HG03175 (cell line): ENCODE measurements at regions not wholly inside any gene's neighbourhood (a gene's known extent, or its start where the extent isn't known, plus 50 kb on each side); places are given as distances from the start of the nearest gene placed in this dataset.
"Not testable (repeated sequence)": the region's sequence is repeated elsewhere in the genome, so short reads cannot be mapped to it uniquely, and the experiment has no call there.

Source experiments
- ATAC-seq: cut with Tn5 transposase; IDR thresholded peaks from one replicate; pipeline ENCODE4 v1.9.1; 2021; ENCODE audit warnings: mild to moderate bottlenecking, moderate library complexity; ENCODE audit not compliant: unreplicated experiment

DNA sequence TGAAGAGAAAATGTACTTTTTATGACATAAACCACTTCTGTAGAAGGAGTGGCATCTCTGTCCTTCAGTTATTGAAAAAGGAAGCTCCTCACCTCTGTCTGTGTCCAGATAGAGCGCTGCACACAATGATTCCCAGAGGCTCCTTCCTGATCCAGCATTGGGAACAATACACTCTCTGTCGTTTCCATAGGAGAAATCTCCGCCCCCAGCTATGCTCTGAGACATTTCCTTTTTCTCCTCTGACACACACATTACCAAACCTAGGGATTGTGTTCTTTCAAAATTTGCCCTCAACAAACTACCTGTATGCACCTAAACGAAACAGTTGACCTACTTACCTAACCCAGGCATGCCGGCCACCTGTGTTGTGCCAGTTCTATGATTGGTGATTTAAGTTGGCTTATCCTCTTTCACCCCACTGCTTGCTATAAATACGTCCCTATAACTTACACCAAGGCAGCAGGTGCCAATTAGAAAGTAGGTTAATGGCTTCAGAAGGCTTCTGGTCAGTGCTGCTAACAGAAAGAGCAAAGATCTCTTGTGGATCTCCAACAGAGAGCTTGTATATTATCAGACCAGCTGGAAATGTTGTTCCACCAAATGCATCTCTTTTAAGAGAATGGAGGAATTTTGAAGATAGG, 140.1 kb upstream of the JCAD start:
- no peak for ATAC-seq

DNA sequence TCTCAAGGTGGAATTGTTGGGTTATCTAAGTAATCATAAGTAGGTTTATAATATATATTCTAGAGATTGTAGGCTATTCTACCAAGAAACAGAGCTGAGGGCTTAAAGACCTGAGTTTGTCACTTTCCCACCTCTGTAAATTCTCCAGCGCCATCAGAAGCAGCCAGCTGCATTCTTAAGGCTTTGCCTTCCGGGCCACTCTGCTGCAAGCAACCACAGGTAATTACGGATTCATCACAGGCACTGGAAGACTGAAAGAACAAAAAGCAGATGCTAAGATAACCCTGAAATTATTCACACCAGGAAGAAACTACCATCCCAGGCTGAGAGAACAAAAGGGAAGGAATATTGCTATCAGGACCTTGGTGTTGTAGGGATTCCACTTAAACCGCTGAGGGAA, 137.8 kb upstream of the JCAD start:
- ATAC-seq: no peak

GRCh38 chr10:30196559-30196958, 137.2 kb upstream of the JCAD start:
- not testable (repeated sequence) for ATAC-seq

DNA sequence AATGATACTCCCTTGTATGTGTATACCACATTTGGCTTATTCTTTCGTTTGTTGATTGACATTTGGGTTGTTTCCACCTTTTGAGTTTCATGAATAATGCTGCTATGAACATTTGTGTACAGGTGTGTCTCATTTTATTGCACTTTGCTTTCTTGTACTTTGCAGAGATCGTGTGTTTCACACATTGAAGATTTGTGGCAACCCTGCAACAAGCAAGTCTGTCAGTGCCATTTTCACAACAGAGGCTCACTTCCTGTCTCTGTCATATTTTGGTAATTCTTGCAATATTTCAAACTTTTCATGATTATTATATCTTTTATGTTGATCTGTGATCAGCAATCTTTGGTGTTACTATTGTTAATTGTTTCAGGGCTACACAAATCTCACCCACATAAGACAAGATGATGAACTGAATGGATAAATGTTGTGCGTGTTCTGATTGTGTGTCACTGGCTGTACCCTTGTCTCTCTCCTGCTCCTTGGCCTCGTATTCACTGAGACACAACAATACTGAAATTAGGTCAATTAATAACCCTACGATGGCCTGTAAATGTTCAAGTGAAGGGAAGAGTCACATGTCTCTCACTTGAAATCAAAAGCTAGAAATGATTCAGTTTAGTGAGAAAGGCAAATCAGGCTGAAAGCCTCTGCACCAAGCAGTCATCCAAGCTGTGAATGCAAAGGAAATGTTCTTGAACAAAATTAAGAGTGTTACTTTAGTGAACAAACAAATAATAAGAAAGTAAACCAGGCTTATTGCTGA, 133.6 kb upstream of the JCAD start:
- ATAC-seq: peak; percentile 86

DNA sequence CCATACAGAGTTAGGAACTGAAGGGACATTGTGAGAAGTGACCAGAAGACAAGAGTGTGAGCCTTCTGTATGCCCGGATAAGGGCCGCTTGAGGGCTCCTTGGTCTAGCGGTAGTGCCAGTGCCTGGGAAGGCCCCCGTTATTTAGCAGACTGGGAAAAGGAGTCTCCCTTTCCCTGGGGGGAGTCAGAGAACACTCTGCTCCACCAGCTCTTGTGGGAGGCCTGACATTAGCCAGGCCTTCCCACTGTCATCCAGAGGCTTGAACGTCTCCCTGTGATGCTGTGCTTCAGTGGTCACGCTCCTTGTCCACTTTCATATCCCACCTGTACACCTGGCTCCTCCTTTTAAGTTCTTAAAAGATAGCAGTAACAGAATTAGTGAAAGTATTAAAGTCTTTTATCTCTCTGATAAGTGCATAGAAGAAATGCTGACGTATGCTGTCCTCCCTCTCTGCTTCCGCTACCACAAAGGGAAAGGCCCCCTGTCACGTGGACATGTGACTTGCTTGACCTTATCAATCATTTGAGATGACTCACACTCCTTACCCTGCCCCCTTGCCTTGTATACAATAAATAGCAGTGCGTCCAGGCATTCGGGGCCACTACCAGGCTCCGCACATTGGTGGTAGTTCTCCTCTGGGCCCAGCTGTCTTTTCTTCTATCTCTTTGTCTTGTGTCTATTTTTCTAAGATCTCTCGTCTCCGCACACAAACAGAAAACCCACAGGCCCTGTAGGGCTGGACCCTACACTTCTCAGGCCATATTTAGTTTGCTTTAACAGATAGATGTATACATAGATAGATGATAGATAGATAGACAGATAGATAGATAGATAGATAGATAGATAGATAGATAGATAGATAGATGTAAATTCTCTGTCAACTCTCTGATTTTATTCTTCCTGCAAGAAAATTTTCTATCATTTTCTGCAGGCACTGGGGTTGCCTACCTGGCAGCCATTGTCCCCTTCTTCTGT, 131.5 kb upstream of the JCAD start:
- ATAC-seq: no peak

DNA sequence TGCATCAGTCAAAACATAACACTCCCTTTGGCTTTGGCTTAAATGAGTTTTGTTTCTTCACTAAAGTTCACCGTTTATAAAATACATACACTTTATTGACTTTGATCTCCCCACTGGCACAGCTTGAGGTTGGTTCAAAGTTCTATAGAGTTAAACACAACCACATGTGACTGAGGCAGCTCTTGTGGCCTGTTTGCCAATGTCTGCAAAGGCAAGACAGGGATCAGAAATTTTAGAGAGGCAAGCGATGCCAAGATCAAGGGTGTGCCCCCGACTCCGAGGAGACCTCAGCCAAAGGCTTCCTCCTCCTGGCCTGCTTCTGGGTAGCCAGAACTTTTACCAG, 129.8 kb upstream of the JCAD start:
- no peak for ATAC-seq

DNA sequence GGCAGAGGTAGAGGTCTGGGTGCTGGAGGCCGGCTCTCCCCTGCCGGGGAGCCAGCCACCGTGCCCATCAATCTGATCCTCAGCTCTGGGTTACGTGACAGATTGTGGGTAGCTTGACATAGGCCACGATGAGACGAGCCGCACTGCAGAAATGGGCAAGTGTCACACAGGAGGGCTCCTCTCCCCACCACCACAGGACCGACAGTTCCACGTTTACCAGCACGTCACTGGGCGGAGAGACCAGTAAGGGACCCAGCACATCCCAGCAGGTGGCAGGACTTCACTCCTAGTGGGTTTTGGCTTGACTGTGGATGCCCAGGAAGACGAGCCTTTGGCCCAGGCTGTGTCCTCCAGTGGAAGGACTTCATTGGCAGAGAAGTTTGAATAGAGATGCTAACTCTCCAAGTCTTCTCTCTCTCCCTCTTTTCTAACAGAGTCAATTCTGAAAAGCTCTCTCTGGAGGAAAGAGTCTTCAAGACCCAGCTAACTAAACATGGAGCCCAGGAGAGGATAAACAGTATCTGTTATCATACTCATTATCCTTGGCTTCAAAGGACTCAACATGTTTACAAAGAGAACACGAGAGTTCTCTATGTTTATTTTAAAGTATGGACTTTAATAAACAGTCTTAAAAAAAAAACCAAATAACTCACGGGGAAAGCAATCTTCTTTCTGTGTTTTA, 129.3 kb upstream of the JCAD start:
- ATAC-seq: no peak

GRCh38 chr10:30188101-30188500, 128.7 kb upstream of the JCAD start:
- ATAC-seq: no peak

DNA sequence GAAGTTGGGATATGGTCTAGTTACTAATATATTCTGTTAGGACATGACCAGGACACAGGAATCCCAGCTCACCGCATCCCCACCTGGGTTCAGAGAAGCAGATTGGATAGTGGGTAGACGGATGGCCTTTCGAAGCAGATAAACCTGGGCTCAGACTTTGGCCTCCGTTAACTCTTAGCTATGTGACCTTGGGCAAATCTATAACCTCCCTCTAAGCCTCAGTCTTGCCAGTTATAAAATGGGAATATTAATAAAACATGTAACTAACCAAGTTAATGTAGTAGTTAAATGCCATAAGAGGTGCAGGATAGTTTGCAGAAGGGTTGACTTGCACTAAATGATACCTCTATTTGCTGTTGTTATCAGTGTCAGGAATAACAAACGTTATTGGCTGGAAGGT, 127.6 kb upstream of the JCAD start:
- no peak for ATAC-seq

- no peak for ATAC-seq
Measured at GRCh38 chr10:30186371-30186875, 127.0 kb upstream of the JCAD start.

DNA sequence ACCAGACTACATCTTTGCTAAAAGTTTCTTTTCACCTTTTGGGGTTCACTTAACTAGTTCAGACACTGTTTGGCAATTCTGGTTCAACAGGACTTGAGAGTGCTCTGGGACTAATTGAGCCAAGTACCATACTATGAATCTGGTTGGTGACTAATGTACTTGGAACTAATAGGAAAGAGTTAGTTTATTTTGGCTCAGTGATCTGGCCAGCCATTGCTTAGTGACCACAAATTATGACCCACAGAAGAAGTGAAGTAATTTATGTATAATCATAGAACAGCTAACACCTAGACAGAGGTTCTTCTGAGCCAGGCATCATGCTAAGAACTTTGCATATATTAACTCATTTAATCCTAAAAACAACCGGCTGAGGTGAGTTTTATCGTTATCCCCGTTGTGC, 126.5 kb upstream of the JCAD start:
- no peak for ATAC-seq

DNA sequence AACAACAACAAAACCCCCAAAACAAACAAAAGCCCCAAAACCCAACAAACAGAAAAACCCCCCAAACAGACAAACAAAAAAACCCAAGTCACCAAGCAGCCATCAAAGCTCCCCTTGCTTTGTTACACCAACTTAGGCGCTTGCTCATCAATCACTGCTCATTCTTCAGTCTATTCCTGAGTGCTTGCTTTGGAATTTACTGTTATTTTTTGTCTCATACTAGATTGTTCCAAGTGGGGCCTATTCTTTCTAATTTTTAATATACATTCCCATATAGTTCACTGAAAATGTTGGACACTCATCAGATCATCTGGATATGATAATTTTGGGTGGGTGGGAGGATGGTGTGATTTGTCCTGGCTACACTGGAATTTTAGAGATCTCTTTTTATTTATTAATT, 126.0 kb upstream of the JCAD start:
- ATAC-seq: no peak

DNA sequence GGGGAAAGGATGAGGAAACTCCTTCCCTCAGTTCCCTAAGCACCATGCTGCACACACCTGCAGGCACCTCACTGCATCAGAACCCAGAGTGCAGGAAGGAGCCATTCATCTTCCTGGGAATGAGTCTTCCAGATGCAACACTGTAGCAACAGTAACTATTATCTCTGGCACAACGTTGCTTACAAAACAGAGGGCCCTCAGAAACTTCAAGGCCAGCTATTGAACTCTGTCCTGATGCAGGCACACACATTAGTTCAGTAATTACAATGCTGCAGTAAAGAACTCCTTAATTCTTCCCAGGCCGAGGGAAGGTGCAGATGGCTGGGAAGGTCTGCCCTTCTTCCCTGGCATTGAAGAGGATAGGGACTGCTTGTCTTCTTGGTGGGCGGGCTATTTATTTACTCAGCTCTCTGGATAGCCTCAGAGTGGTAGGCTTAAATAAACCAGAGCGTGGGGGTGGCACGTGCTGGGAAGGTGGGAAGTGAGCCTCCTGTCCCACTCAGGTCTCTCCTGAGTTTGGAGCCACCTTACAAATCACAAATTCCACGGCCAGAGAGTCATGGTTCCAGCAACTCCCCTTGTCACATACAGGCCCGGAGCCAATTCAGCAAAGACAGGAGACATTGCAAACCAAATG, 125.1 kb upstream of the JCAD start:
- no peak for ATAC-seq

DNA sequence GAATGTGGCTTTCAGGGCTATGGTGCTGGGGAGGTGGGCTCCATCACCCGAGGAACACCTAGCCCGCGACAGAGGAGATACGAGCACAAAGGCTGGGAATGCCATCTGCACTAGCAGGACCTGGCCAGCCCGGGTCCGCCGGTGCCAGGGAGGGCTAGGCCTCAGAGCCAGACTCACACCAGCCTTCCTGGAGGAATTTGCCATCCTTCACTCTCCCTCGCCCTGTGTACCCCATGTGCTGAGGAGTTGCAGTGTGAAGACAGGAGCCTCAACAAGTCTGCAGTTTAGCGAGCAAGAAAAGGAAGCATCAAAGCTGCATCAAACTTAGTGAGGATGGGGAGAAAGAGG, 123.6 kb upstream of the JCAD start:
- ATAC-seq: no peak

GRCh38 chr10:30182191-30183054, 123.0 kb upstream of the JCAD start:
- ATAC-seq: no peak

DNA sequence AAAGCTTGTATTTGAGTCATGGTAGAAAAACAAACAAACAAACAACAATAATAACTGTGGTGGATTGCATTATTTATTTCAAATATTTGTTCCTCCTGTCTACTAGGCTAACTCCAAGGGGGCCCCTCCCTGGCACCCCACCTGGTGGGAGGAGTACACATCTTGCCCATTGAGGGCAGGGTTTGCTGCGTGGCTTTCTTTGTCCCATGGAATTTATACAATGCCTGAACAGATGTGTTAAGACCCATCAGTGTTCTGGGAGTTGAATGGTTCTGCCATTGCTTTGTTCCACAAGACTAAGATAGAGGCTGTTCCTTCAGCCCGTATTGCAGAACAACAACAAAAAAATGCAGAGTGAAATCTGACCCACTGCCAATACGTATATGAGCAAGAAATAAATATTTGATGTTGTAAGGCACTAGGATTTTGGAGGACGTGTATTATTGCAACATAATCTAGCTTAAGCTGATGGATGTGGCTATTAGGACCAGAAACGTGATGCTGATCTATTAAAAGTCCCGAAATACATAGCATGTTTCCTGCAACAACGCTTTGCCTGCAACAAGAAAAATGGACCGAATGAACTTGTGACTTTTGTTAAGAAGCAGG, 119.1 kb upstream of the JCAD start:
- ATAC-seq: no peak

DNA sequence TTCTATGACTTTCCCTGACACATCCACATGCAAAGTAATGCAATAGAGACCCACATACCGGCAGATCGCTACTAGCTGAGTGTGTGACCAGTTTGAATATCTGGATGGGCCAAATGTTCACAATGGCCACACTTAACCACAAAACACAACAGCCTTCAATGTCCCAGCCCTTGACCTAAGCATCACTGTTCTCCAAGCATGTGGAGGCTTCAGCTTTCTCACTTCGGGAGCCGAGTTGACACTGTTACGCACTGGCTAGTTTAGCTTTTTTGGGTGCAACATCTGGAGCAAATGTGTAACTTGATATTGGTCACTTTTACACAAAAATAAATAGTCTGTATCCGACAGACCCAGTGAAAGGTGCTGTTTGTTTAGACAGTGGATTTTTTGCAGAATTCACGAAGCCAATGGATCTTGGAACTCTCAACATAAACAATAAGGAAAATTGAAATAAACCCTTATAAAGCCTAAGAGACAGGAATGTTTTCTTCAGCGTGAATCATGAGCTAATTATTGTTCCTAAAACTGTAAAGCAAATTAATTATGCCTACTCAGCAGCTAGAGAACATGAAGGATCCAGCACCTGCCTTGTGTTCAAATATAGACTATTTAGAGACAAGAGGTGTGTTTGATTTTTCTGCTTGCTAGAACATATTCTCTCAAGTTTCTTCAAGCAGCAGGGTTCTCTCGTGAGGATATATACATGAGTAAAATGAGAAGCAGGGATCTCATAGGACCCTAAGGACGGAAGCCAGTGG, 117.6 kb upstream of the JCAD start:
- ATAC-seq: no peak

DNA sequence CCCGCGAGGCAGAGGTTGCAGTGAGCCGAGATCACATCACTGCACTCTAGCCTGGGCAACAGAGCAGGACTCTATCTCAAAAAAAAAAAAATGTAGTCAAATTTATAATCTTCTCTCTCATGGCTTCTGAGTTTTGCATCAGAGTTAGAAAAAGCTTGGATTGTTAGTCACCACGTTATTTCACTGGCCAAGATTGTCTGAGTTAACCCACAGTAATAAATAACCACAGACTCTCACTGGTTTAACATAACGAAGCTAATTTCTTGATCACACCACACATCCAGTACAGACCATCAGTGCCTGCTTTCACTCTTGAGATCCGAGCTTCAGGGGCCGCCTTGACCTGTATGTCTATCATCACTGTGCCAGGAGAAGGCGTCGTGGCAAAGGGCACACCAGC, 116.8 kb upstream of the JCAD start:
- no peak for ATAC-seq
